Vagina (tissue), 2 donors: ENCODE measurements at regions not wholly inside any gene's neighbourhood (a gene's known extent, or its start where the extent isn't known, plus 50 kb on each side); places are given as distances from the start of the nearest gene placed in this dataset.

Experiments used
- POLR2A ChIP-seq, 2 donors: fragments of 450-650 bp; IDR thresholded peaks; one replicate each; pipeline ENCODE4 v1.6.1; 2017; ENCODE audit warnings: antibody characterized with exemption in 2 of 2, mild to moderate bottlenecking in 2 of 2, moderate library complexity in 2 of 2
- TF ChIP-seq, protein P1 (sequence below), 3 experiments: fragments of 450-650 bp in 2 of 3; fragments of 200-600 bp in 1 of 3; sonication (generic) in 1 of 3; IDR thresholded peaks; one replicate each; pipeline ENCODE4 v1.5.1; 2017 to 2019; ENCODE audit warnings: antibody characterized with exemption in 3 of 3, mild to moderate bottlenecking in 2 of 3, moderate library complexity in 2 of 3

DNA sequence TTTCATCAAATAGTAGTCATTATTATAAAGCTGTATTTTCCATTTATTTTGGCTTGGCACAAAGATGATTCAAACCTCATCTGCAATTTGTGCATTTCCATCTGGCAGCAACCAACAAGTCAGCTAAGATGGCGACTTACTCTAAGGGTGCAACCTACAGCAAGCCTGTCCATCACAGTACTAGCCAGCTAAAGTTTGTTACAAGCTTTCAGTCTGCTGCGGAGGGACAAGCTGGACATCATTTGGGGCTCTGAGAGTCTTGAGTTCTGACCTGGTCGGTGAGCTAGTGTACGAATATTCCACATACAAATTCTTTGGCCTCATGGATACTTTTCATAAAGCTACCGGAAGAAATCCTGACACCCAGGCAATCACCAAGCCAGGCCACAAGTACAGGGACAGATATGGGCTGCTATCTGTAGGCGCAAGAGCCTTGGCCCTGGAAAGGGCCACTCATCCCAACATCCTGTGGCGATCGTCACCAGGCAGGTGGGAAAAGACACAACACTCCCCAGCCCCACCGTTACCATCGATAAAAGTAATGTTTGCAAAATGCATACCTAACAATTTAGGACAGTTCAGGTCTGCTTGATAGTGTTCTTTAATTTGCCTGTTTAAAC, 307.6 kb downstream of the SKIDA1 start:
- TF ChIP-seq, protein P1, sequence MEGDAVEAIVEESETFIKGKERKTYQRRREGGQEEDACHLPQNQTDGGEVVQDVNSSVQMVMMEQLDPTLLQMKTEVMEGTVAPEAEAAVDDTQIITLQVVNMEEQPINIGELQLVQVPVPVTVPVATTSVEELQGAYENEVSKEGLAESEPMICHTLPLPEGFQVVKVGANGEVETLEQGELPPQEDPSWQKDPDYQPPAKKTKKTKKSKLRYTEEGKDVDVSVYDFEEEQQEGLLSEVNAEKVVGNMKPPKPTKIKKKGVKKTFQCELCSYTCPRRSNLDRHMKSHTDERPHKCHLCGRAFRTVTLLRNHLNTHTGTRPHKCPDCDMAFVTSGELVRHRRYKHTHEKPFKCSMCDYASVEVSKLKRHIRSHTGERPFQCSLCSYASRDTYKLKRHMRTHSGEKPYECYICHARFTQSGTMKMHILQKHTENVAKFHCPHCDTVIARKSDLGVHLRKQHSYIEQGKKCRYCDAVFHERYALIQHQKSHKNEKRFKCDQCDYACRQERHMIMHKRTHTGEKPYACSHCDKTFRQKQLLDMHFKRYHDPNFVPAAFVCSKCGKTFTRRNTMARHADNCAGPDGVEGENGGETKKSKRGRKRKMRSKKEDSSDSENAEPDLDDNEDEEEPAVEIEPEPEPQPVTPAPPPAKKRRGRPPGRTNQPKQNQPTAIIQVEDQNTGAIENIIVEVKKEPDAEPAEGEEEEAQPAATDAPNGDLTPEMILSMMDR (IDR thresholded peaks at IDR 0.05): no peak
- TF ChIP-seq POLR2A (IDR thresholded peaks at IDR 0.05): no peak
